Spleen (tissue), 11 donors: ENCODE measurements at regions not wholly inside any gene's neighbourhood (a gene's known extent, or its start where the extent isn't known, plus 50 kb on each side); places are given as distances from the start of the nearest gene placed in this dataset.

Source experiments
- DNase-seq: peaks from one replicate; pipeline ENCODE4 v3.0.0-alpha.2; 2020
- H3K27ac ChIP-seq, 8 donors: fragments of 200-600 bp; sonication (generic) in 7 of 8; 1 replicate in 4 of 8; 2 replicates in 4 of 8; pipeline versions ENCODE4 v1.5.0 to v1.8.0; 2016 to 2021; ENCODE audit warnings: inconsistent platforms in 4 of 8, mild to moderate bottlenecking in 4 of 8, moderate library complexity in 1 of 8
- H3K27me3 ChIP-seq, 7 donors: fragments of 200-600 bp; sonication (generic) in 6 of 7; replicated peaks in 1 of 7; 1 replicate in 4 of 7; 2 replicates in 3 of 7; pipeline versions ENCODE4 v1.5.0 to v1.8.0; 2016 to 2021; ENCODE audit warnings: inconsistent platforms in 3 of 7, mild to moderate bottlenecking in 1 of 7
- H3K36me3 ChIP-seq, 6 donors: fragments of 200-600 bp; sonication (generic) in 5 of 6; 1 replicate in 4 of 6; 2 replicates in 2 of 6; pipeline versions ENCODE4 v1.5.0 to v1.8.0; 2016 to 2021; ENCODE audit warnings: inconsistent platforms in 2 of 6
- H3K4me1 ChIP-seq, 6 donors: fragments of 200-600 bp; sonication (generic) in 5 of 6; 1 replicate in 3 of 6; 2 replicates in 3 of 6; pipeline versions ENCODE4 v1.5.0 to v1.8.0; 2016 to 2021; ENCODE audit warnings: inconsistent platforms in 3 of 6
- H3K4me3 ChIP-seq, 8 donors: fragments of 200-600 bp; sonication (generic) in 7 of 8; 1 replicate in 4 of 8; 2 replicates in 4 of 8; pipeline versions ENCODE4 v1.5.0 to v1.8.0; 2016 to 2021; ENCODE audit warnings: inconsistent platforms in 4 of 8, mild to moderate bottlenecking in 4 of 8, moderate library complexity in 2 of 8
- H3K9me3 ChIP-seq, 8 donors: fragments of 200-600 bp; sonication (generic) in 7 of 8; 1 replicate in 4 of 8; 2 replicates in 4 of 8; pipeline versions ENCODE4 v1.5.0 to v1.8.0; 2016 to 2021; ENCODE audit warnings: inconsistent platforms in 4 of 8
- CTCF ChIP-seq, 11 experiments: fragments of 200-600 bp in 7 of 11; fragments of 450-650 bp in 4 of 11; sonication (generic) in 4 of 11; IDR thresholded peaks in 8 of 11; conservative IDR thresholded peaks in 3 of 11; 1 replicate in 7 of 11; 2 replicates in 4 of 11; pipeline versions ENCODE4 v1.4.0 to v1.8.0; 2016 to 2021; ENCODE audit warnings: antibody characterized with exemption in 11 of 11, inconsistent platforms in 4 of 11, mild to moderate bottlenecking in 1 of 11
- POLR2A ChIP-seq, 3 donors: fragments of 450-650 bp; IDR thresholded peaks; one replicate each; pipeline ENCODE4 v1.5.1; 2017; ENCODE audit warnings: antibody characterized with exemption in 3 of 3, mild to moderate bottlenecking in 1 of 3
- POLR2AphosphoS5 ChIP-seq, 3 donors: sonication (generic); formaldehyde crosslinking; IDR thresholded peaks; one replicate each; pipeline ENCODE4 v1.5.1; 2017; ENCODE audit warnings: antibody characterized with exemption in 3 of 3
- WGBS, 5 donors: extraction: QIAGEN DNeasy Blood & Tissue Kit in 3 of 5; methylation state at CpG; one replicate each; pipeline versions ENCODE4 v1.1.5 to v1.1.7; 2013 to 2018; 5-methylcytosine and 5-hydroxymethylcytosine counted together
- intact Hi-C: fragments of 100-400 bp; cut with DNase I; formaldehyde crosslinking; loops from one replicate; pipeline ENCODE4 v1.15.0; 2023; ENCODE audit warnings: low total_unique reads
- donor health status: healthy with polysubstance abuse.
- donor health status: DM: no; HTN: no; CAD: no; lungs with moderate emphysema.
- donor health status: DM: no; HTN: no; CAD: no.
- donor health status: Bipolar disorder and iron deficiency.
- donor health status: healthy.
- donor health status: DM: no; HTN: no; CAD: no.
- donor health status: DM: yes; HTN: yes; CAD: no.

- Histone ChIP-seq H3K27me3 (no peaks in the 10 kb centered on the region), H3K9me3 (peaks cover 0 to 8% (median 0%) of the 10 kb centered on the region in 8 donors), H3K27ac (no peak overlapping the region), H3K4me3 (no peak overlapping the region), H3K36me3 (no peaks in the 10 kb centered on the region), H3K4me1 (no peaks in the 10 kb centered on the region)
- no peak for DNase-seq
- TF ChIP-seq CTCF (IDR thresholded peaks at IDR 0.05 in 8 of 11, conservative IDR thresholded peaks at IDR 0.05 in 3 of 11) (no peak), POLR2AphosphoS5 (IDR thresholded peaks at IDR 0.05) (no peak), POLR2A (IDR thresholded peaks at IDR 0.05) (no peak)
- intact Hi-C loops = no loop called here
- 57 to 88% (median 77%) methylated on average over 1 of the region's 1 CpG for WGBS, 5 donors
Observed at GRCh38 chr4:119835613-119835910, 207.0 kb upstream of the PDE5A start.

- no peak overlapping the region for H3K27ac ChIP-seq
- DNase-seq = no peak
- intact Hi-C loops = no loop called here
Observed at GRCh38 chr4:119834906-119835612, 206.5 kb upstream of the PDE5A start.

GRCh38 chr4:119833611-119834010, 205.0 kb upstream of the PDE5A start:
- no peak for DNase-seq
- Histone ChIP-seq H3K4me1 (no peaks in the 10 kb centered on the region), H3K9me3 (peaks cover 0 to 5% (median 0%) of the 10 kb centered on the region in 8 donors), H3K4me3 (no peak overlapping the region), H3K36me3 (no peaks in the 10 kb centered on the region), H3K27me3 (no peaks in the 10 kb centered on the region), H3K27ac (no peak overlapping the region)
- intact Hi-C loops = no loop called here
- no peak for TF ChIP-seq POLR2AphosphoS5 (IDR thresholded peaks at IDR 0.05)
- no peak for TF ChIP-seq CTCF (IDR thresholded peaks at IDR 0.05 in 8 of 11, conservative IDR thresholded peaks at IDR 0.05 in 3 of 11)
- no peak for TF ChIP-seq POLR2A (IDR thresholded peaks at IDR 0.05)
- 67 to 80% (median 73%) methylated on average over 4 of the region's 4 CpGs for WGBS, 5 donors

More at GRCh38 chr4:119834906-119835612, 206.5 kb upstream of the PDE5A start:
- peaks cover 0 to 8% (median 0%) of the 10 kb centered on the region in 8 donors for H3K9me3 ChIP-seq
- H3K4me1 ChIP-seq = no peaks in the 10 kb centered on the region
- no peak overlapping the region for H3K4me3 ChIP-seq
- H3K36me3 ChIP-seq = no peaks in the 10 kb centered on the region
- no peak for TF ChIP-seq POLR2AphosphoS5 (IDR thresholded peaks at IDR 0.05)
- no peak for TF ChIP-seq POLR2A (IDR thresholded peaks at IDR 0.05)
- no peak for TF ChIP-seq CTCF (IDR thresholded peaks at IDR 0.05 in 8 of 11, conservative IDR thresholded peaks at IDR 0.05 in 3 of 11)
- H3K27me3 ChIP-seq = no peaks in the 10 kb centered on the region
- 43 to 68% (median 59%) methylated on average over 3 of the region's 3 CpGs for WGBS, 5 donors

- Histone ChIP-seq H3K9me3 (peaks cover 0 to 6% (median 1%) of the 10 kb centered on the region in 8 donors), H3K4me1 (no peaks in the 10 kb centered on the region), H3K4me3 (no peak overlapping the region), H3K27me3 (no peaks in the 10 kb centered on the region), H3K27ac (no peak overlapping the region), H3K36me3 (no peaks in the 10 kb centered on the region)
- 85 to 98% (median 90%) methylated on average over 2 of the region's 2 CpGs for WGBS, 5 donors
- TF ChIP-seq POLR2AphosphoS5 (IDR thresholded peaks at IDR 0.05) (no peak), POLR2A (IDR thresholded peaks at IDR 0.05) (no peak), CTCF (IDR thresholded peaks at IDR 0.05 in 8 of 11, conservative IDR thresholded peaks at IDR 0.05 in 3 of 11) (no peak)
- DNase-seq = no peak
- intact Hi-C loops = no loop called here
Observed at GRCh38 chr4:119832776-119833175, 204.2 kb upstream of the PDE5A start.
